Right lobe of liver (tissue), 4 donors: ENCODE measurements at regions not wholly inside any gene's neighbourhood (a gene's known extent, or its start where the extent isn't known, plus 50 kb on each side); places are given as distances from the start of the nearest gene placed in this dataset.

Experiments used
- CTCF ChIP-seq, 4 donors: fragments of 200-600 bp in 3 of 4; fragments of 450-650 bp in 1 of 4; IDR thresholded peaks; one replicate each; pipeline versions ENCODE4 v1.5.1 to v1.8.0; 2016 to 2022; ENCODE audit warnings: antibody characterized with exemption in 4 of 4, mild to moderate bottlenecking in 2 of 4
- POLR2A ChIP-seq: fragments of 450-650 bp; IDR thresholded peaks from one replicate; pipeline ENCODE4 v1.6.1; 2017; ENCODE audit warnings: antibody characterized with exemption, mild to moderate bottlenecking
- donor health status: DM: no; HTN: no; CAD: no.
- donor health status: DM: no; HTN: no; CAD: no.
- donor health status: DM: no; HTN: yes; CAD: no.

DNA sequence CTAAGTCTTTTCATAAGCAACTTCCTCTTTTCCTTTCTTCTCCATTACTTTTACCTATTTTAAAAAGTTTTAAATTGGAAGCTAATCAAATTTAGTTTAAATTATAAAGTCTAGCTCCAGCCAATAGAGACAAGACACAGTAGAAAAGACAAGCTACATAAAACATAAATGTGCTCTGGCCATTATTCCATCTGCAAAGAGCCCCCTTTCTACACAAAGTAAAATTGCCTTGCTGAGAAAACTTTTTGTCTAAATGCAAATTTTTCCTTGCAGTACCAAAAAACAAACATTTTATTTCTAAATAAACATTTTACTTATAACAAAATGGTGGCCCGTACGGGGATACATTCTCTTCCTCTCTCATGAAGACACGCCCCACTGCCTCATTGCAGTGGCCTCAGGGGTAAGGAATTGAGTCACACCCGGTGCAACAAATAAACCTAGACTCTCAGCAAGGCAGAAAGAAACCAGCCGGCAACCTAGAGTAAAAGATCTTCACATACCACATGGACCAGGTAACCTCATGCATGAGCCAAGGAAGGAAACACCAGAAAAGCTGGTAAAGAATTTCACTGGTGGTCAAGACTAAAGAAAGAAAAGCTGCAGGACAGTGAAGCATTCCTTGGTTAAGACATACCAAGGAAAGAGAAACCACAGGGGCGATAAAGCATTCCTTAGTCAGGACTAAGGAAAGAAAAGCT lies 71.6 kb upstream of the ZNF746 start:
- TF ChIP-seq POLR2A (no peak), CTCF (IDR thresholded peaks at IDR 0.05) (no peak)
